CD1c-positive myeloid dendritic cell (primary cell): ENCODE measurements at regions not wholly inside any gene's neighbourhood (a gene's known extent, or its start where the extent isn't known, plus 50 kb on each side); places are given as distances from the start of the nearest gene placed in this dataset.
A peak's percentile ranks its signal among the peaks of the same experiment; 100 is the strongest.
"Not testable (repeated sequence)": the region's sequence is repeated elsewhere in the genome, so short reads cannot be mapped to it uniquely, and the experiment has no call there.

ENCODE experiments used
- DNase-seq: peaks from one replicate; pipeline ENCODE4 v3.0.0-alpha.2; 2016; ENCODE audit errors: extremely low spot score

DNA sequence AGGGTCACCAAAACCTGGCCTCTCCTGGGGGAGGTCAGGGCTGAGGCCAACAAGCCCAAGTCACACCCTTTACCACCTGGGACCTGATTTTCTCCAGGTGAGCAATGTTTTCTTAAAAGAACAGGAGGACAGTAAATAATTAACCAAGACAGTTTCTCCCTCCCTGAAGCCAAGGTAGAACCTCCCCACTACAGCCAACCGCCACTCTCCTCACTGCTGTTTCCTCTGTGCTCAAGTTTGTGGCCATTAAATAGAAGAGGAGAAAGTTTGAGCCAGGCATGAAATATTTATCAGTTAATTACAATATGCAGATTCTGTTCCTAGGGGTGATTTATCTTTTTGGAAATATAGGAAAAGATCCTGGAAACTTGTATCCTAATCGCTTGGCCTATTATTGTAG lies 150.6 kb upstream of the ANKRD20A1 start:
- DNase-seq: not testable (repeated sequence)

DNA sequence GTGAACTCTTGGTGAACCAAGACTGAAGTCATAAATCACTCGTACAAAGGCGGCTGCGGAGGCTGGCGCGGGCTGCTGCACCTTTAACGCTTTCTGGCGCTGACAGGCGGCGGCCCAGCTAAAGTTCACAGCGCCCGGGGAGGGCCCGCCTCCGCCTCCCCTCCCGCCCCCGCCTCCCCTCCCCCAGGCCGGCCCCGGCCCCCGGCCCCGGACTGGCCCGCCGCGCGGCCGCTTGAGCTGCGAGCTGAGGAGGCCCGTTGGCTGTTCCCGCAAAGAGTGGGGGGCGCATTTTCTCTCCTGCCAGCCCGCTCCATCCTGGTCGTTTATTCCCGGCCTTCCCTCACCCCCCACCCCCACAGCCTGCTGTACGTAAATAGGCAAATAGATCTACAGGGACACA lies 147.3 kb upstream of the ANKRD20A1 start:
- DNase-seq: not testable (repeated sequence)

DNA sequence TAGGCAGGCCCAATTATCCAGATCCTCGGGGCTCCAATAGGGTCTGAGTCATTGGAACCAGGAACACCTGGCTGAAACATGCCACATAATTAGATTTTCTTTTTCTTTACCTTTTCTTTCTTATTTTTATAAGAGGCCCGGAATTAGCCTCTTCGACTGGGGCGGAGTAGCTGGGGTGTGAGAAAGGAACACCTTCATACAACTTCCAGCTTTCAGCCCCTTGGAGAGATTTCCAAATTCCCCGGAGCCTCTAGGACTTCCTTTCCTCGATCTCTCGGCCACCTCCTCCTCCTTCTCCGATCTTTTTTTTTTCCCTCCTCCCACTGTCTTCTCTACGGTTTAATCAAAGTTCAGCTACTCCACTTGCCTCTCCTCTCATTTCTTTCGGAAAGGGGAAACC lies 146.8 kb upstream of the ANKRD20A1 start:
- DNase-seq: peak; percentile 0

- not testable (repeated sequence) for DNase-seq
These were observed 145.8 kb upstream of the ANKRD20A1 start for GRCh38 chr9:67712956-67713355.

- not testable (repeated sequence) for DNase-seq
These were observed 140.8 kb upstream of the ANKRD20A1 start for GRCh38 chr9:67717830-67718388.

GRCh38 chr9:67720491-67720890 lies 138.2 kb upstream of the ANKRD20A1 start:
- not testable (repeated sequence) for DNase-seq

DNA sequence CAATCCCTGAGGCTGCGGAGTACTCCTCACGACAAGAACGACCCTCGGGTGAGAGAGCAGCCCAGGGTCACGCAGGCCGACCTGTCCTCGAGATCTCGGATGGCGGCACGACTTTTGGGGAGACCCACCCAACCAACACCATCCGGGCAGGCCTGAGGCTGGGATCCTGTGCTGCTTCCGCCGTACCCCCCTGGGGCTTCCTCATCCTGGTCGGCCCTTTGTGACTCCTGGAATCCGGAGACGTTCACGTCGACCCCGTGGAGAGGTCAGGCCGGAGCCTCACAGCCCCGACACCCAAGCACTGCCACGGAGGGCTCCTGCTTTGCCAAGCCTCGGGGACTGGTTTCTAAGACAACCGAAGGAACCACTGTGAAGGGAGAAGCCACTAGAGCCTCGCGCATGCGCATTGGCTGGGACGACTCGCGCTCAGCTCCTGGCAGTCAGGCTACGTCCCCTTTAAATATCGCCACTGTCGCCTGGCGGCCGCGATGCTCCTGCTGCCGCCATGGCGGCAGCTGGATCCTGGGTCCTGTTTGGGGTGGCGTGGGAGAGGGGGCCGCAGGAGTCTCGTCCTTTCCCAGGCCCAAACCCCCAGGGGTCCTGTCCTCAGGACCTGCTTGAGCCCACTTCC lies 136.2 kb upstream of the ANKRD20A1 start:
- not testable (repeated sequence) for DNase-seq

GRCh38 chr9:67723185-67723584 lies 135.5 kb upstream of the ANKRD20A1 start:
- DNase-seq: not testable (repeated sequence)

DNA sequence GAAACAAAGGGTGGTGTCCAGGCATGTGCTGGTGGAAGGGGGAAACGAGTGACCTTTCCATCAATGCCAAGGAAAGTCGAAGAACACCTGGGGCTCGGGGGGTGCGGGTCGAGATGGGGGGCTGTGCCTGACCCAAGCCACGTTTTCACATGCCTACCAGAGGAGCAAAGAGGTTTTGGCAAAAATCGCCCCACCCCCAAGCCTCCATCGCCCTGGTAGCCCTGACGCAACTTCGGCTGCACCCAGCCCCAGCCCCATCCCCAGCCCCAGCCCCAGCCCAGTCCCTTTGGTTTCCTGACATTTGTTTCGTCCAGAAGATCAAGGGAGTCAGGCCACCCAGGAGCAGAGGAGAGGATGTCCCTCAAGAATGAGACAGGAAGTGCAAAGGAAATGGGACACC lies 133.8 kb upstream of the ANKRD20A1 start:
- DNase-seq: not testable (repeated sequence)

GRCh38 chr9:67726213-67726988 lies 132.3 kb upstream of the ANKRD20A1 start:
- not testable (repeated sequence) for DNase-seq

- not testable (repeated sequence) for DNase-seq
These were observed 95.6 kb upstream of the ANKRD20A1 start for GRCh38 chr9:67763133-67763532.

GRCh38 chr9:67771807-67772206 lies 86.9 kb upstream of the ANKRD20A1 start:
- DNase-seq: not testable (repeated sequence)

- not testable (repeated sequence) for DNase-seq
These were observed 58.6 kb upstream of the ANKRD20A1 start for GRCh38 chr9:67800170-67800569.
